GM20000 (cell line): ENCODE measurements at regions not wholly inside any gene's neighbourhood (a gene's known extent, or its start where the extent isn't known, plus 50 kb on each side); places are given as distances from the start of the nearest gene placed in this dataset.

Experiments
- DNase-seq: peaks from one replicate; pipeline ENCODE4 v3.0.0; 2012; ENCODE audit warnings: low spot score
- CTCF ChIP-seq: IDR thresholded peaks from 2 replicates; pipeline ENCODE4 v1.5.1; 2012; ENCODE audit warnings: mild to moderate bottlenecking, control low read depth; ENCODE audit errors: extremely low read depth, missing control alignments

- no peak for DNase-seq
- TF ChIP-seq CTCF: no peak
Measured at GRCh38 chr6:30832864-30833263, 51.5 kb upstream of the DDR1 start.

GRCh38 chr6:30830438-30830837 lies 53.9 kb upstream of the DDR1 start:
- no peak for DNase-seq

GRCh38 chr6:30829639-30830255 lies 54.6 kb upstream of the DDR1 start:
- DNase-seq: no peak
- TF ChIP-seq CTCF: no peak

More at GRCh38 chr6:30830438-30830837, 53.9 kb upstream of the DDR1 start:
- TF ChIP-seq CTCF: no peak

- no peak for DNase-seq
Measured at GRCh38 chr6:30829033-30829432, 55.3 kb upstream of the DDR1 start.

GRCh38 chr6:30828027-30828962 lies 56.0 kb upstream of the DDR1 start:
- TF ChIP-seq CTCF: peak; percentile 38
- peak; percentile 71 for DNase-seq

More at GRCh38 chr6:30829033-30829432, 55.3 kb upstream of the DDR1 start:
- TF ChIP-seq CTCF: no peak

GRCh38 chr6:30826961-30827342 lies 57.4 kb upstream of the DDR1 start:
- no peak for TF ChIP-seq CTCF

GRCh38 chr6:30824698-30825097 lies 59.6 kb upstream of the DDR1 start:
- no peak for DNase-seq
- TF ChIP-seq CTCF: no peak

More at GRCh38 chr6:30826961-30827342, 57.4 kb upstream of the DDR1 start:
- DNase-seq: no peak
